Keratinocyte (primary cell): ENCODE measurements at regions not wholly inside any gene's neighbourhood (a gene's known extent, or its start where the extent isn't known, plus 50 kb on each side); places are given as distances from the start of the nearest gene placed in this dataset.

Experiments
- DNase-seq: peaks from one replicate; pipeline ENCODE4 v3.0.0-alpha.2; 2011; ENCODE audit warnings: low read depth, missing footprints, low spot score
- FAIRE-seq: peaks from 2 replicates; lab custom pipeline; 2011; peaks lifted over from hg19 to GRCh38; lab: Jason Lieb, UNC
- H2AFZ ChIP-seq: 2 replicates; pipeline ENCODE4 v1.6.0; 2012; ENCODE audit warnings: low read length, control low read depth, inconsistent platforms; ENCODE audit not compliant: control insufficient read depth
- H3K27ac ChIP-seq: 2 replicates; pipeline ENCODE4 v1.5.1; 2011; ENCODE audit warnings: low read length; ENCODE audit not compliant: control insufficient read depth, insufficient read depth
- H3K27me3 ChIP-seq: 3 replicates; pipeline ENCODE4 v1.6.0; 2011; ENCODE audit warnings: low read length; ENCODE audit not compliant: control insufficient read depth, insufficient read depth; ENCODE audit errors: extremely low read depth
- H3K36me3 ChIP-seq, 2 experiments: 2 replicates in 1 of 2; 3 replicates in 1 of 2; pipeline ENCODE4 v1.5.1; 2011; ENCODE audit warnings: low read length in 2 of 2, mild to moderate bottlenecking in 1 of 2; ENCODE audit not compliant: control insufficient read depth in 2 of 2, insufficient read depth in 2 of 2; ENCODE audit errors: extremely low read depth in 1 of 2
- H3K4me1 ChIP-seq: 3 replicates; pipeline ENCODE4 v1.5.1; 2011; ENCODE audit warnings: low read length; ENCODE audit not compliant: control insufficient read depth, insufficient read depth; ENCODE audit errors: extremely low read depth
- H3K4me2 ChIP-seq: 3 replicates; pipeline ENCODE4 v1.6.0; 2011; ENCODE audit warnings: low read depth, low read length; ENCODE audit not compliant: control insufficient read depth, insufficient read depth; ENCODE audit errors: extremely low read depth
- H3K4me3 ChIP-seq, 3 experiments: fragments of 200-600 bp in 1 of 3; sonication (generic) in 1 of 3; 2 replicates in 2 of 3; 3 replicates in 1 of 3; pipeline ENCODE4 v1.5.1; 2011 to 2016; ENCODE audit warnings: low read length in 3 of 3, mild to moderate bottlenecking in 3 of 3, control low read depth in 2 of 3, inconsistent platforms in 1 of 3, low read depth in 1 of 3, mixed read lengths in 1 of 3, mixed run types in 1 of 3, moderate library complexity in 1 of 3; ENCODE audit not compliant: control insufficient read depth in 2 of 3, insufficient read depth in 2 of 3; ENCODE audit errors: extremely low read depth in 1 of 3
- H3K79me2 ChIP-seq: 2 replicates; pipeline ENCODE4 v1.6.0; 2012; ENCODE audit warnings: low read length; ENCODE audit not compliant: control insufficient read depth, insufficient read depth
- H3K9ac ChIP-seq: 3 replicates; pipeline ENCODE4 v1.6.0; 2011; ENCODE audit warnings: low read length; ENCODE audit not compliant: control insufficient read depth, insufficient read depth; ENCODE audit errors: extremely low read depth
- H3K9me1 ChIP-seq: 3 replicates; pipeline ENCODE4 v1.6.0; 2011; ENCODE audit warnings: low read length; ENCODE audit not compliant: control insufficient read depth, insufficient read depth; ENCODE audit errors: extremely low read depth
- H3K9me3 ChIP-seq: 2 replicates; pipeline ENCODE4 v1.5.1; 2012; ENCODE audit warnings: low read depth, low read length; ENCODE audit not compliant: control insufficient read depth
- H4K20me1 ChIP-seq: 3 replicates; pipeline ENCODE4 v1.6.0; 2011; ENCODE audit warnings: low read length; ENCODE audit not compliant: control insufficient read depth, insufficient read depth; ENCODE audit errors: extremely low read depth
- CTCF ChIP-seq, 3 experiments: IDR thresholded peaks in 1 of 3; conservative IDR thresholded peaks in 1 of 3; optimal IDR thresholded peaks in 1 of 3; 2 replicates in 2 of 3; 3 replicates in 1 of 3; pipeline versions ENCODE3 to v1.5.1; 2011; ENCODE audit warnings: low read length in 3 of 3, mild to moderate bottlenecking in 3 of 3, moderate library complexity in 2 of 3, control low read depth in 1 of 3, inconsistent platforms in 1 of 3; ENCODE audit not compliant: insufficient read depth in 2 of 3; ENCODE audit errors: extremely low read depth in 1 of 3
- EZH2 ChIP-seq: IDR thresholded peaks from one replicate; pipeline ENCODE4 v1.6.1; 2012; ENCODE audit warnings: inconsistent platforms, mild to moderate bottlenecking, low read length, moderate library complexity
- dilution Hi-C: fragments of 300-500 bp; cut with MboI; formaldehyde crosslinking; loops from one replicate; pipeline ENCODE4 v1.7.0; 2020; ENCODE audit warnings: low sequenced_read_pairs; ENCODE audit not compliant: extremely low pct_ligation_motif_present

- H3K79me2 ChIP-seq = no peaks in the 10 kb centered on the region
- DNase-seq (no peak), FAIRE-seq (no peak)
- no peaks in the 10 kb centered on the region for H3K27me3 ChIP-seq
- no peak overlapping the region for H3K4me3 ChIP-seq
- no peak overlapping the region for H3K4me2 ChIP-seq
- H3K36me3 ChIP-seq = no peaks in the 10 kb centered on the region
- dilution Hi-C loops = no loop called here
- H4K20me1 ChIP-seq = no peaks in the 10 kb centered on the region
- H3K4me1 ChIP-seq = no peaks in the 10 kb centered on the region
- no peak overlapping the region for H3K27ac ChIP-seq
- H3K9me3 ChIP-seq = no peaks in the 10 kb centered on the region
- no peak overlapping the region for H2AFZ ChIP-seq
- no peaks in the 10 kb centered on the region for H3K9me1 ChIP-seq
- no peak overlapping the region for H3K9ac ChIP-seq
- TF ChIP-seq CTCF (optimal IDR thresholded peaks at IDR 0.05 in 1 of 3, IDR thresholded peaks at IDR 0.05 in 1 of 3, conservative IDR thresholded peaks at IDR 0.05 in 1 of 3; ENCODE audit: extremely low read depth in 1 of 3, insufficient read depth in 2 of 3, low read length in 3 of 3) (no peak), EZH2 (no peak)
Observed at GRCh38 chr6:144768551-144769075, 483.5 kb downstream of the UTRN start.

GRCh38 chr6:144769142-144769541 is 484.0 kb downstream of the UTRN start:
- H3K9me3 ChIP-seq = no peaks in the 10 kb centered on the region
- no peak overlapping the region for H3K4me3 ChIP-seq
- no peak overlapping the region for H2AFZ ChIP-seq
- no peak overlapping the region for H3K4me2 ChIP-seq
- H3K79me2 ChIP-seq = no peaks in the 10 kb centered on the region
- H3K36me3 ChIP-seq = no peaks in the 10 kb centered on the region
- no peaks in the 10 kb centered on the region for H3K27me3 ChIP-seq
- H3K9me1 ChIP-seq = no peaks in the 10 kb centered on the region
- no peak overlapping the region for H3K27ac ChIP-seq
- no peak for FAIRE-seq
- no peak for TF ChIP-seq CTCF (optimal IDR thresholded peaks at IDR 0.05 in 1 of 3, IDR thresholded peaks at IDR 0.05 in 1 of 3, conservative IDR thresholded peaks at IDR 0.05 in 1 of 3; ENCODE audit: extremely low read depth in 1 of 3, insufficient read depth in 2 of 3, low read length in 3 of 3)
- TF ChIP-seq EZH2 = no peak
- H4K20me1 ChIP-seq = no peaks in the 10 kb centered on the region
- dilution Hi-C loops = no loop called here
- DNase-seq = no peak
- H3K9ac ChIP-seq = no peak overlapping the region
- H3K4me1 ChIP-seq = no peaks in the 10 kb centered on the region
